ENCODE measurements at regions not wholly inside any gene's neighbourhood (a gene's known extent, or its start where the extent isn't known, plus 50 kb on each side); places are given as distances from the start of the nearest gene placed in this dataset.

DNA sequence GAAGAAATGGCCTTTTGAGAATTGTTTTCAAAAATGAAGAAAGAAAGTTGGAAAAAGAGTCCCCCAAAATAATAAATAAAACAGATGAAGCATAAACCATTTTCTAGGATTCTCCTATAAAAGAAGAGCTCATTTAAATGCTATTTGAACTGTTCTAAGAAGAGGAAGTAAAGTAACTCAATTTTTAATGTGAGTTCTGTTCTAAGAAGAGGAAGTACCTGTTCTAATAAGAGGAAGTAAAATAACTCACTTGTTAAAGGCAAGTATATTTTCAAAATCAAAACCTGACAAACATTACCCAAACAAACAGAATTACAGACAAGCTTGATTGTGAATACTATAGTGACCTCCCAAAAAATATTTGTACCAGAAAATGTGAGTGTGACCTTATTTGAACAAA lies 1326.3 kb downstream of the C4orf33 start:
- Histone ChIP-seq H2BK20ac (ENCODE audit: low read depth, low read length) (no peak overlapping the region), H3K23ac (ENCODE audit: low read depth, low read length) (no peak overlapping the region), H3K14ac (replicated peaks; ENCODE audit: low read depth, low read length) (no peak overlapping the region), H4K20me1 (ENCODE audit: insufficient read depth, low read length) (no peaks in the 10 kb centered on the region), H4K8ac (ENCODE audit: low read depth in 2 of 2, low read length in 2 of 2) (no peak overlapping the region), H4K5ac (ENCODE audit: low read depth, low read length) (no peak overlapping the region), H3K4me1 (ENCODE audit: control insufficient read depth, insufficient read depth, low read length) (no peaks in the 10 kb centered on the region), H2BK5ac (ENCODE audit: low read depth, low read length, poor library complexity, severe bottlenecking) (no peak overlapping the region), H3K79me1 (ENCODE audit: low read depth in 1 of 2, low read length in 2 of 2) (no peaks in the 10 kb centered on the region), H3K56ac (ENCODE audit: extremely low read depth, insufficient read depth, low read length) (no peak overlapping the region), H2BK120ac (ENCODE audit: low read depth, low read length) (no peak overlapping the region), H3K18ac (ENCODE audit: low read depth, low read length) (no peak overlapping the region), H2AFZ (replicated peaks; ENCODE audit: low read length, poor library complexity) (no peak overlapping the region), H2AK5ac (ENCODE audit: low read depth, low read length) (no peak overlapping the region), H3K27me3 (ENCODE audit: control insufficient read depth, insufficient read depth, low read length) (no peaks in the 10 kb centered on the region), H3K9ac (ENCODE audit: low read depth, low read length) (no peak overlapping the region), H3K4ac (ENCODE audit: low read depth, low read length) (no peak overlapping the region), H3K36me3 (ENCODE audit: control insufficient read depth, insufficient read depth, low read length) (no peaks in the 10 kb centered on the region), H3K9me3 (ENCODE audit: control insufficient read depth, insufficient read depth, low read length) (no peaks in the 10 kb centered on the region), H2BK15ac (ENCODE audit: low read depth, low read length) (no peak overlapping the region), H3K4me3 (ENCODE audit: insufficient read depth, low read depth, low read length) (no peak overlapping the region), H3K4me2 (ENCODE audit: low read depth, low read length) (no peak overlapping the region), H3K9me1 (ENCODE audit: insufficient read depth, low read length) (no peaks in the 10 kb centered on the region), H2AK9ac (replicated peaks; ENCODE audit: low read depth, low read length, poor library complexity) (no peak overlapping the region), H3K27ac (ENCODE audit: insufficient read depth, low read length) (no peak overlapping the region), H4K91ac (ENCODE audit: insufficient read depth, low read depth, low read length) (no peak overlapping the region)
- DNase-seq (no peak), ATAC-seq (ENCODE audit: low read depth) (no peak)
- dilution Hi-C loops (cut with HindIII; ENCODE audit: low sequenced_read_pairs, unreplicated experiment) (no loop called here), intact Hi-C loops (cut with micrococcal nuclease) (no loop called here), in situ Hi-C loops (cut with MboI; ENCODE audit: low sequenced_read_pairs) (no loop called here)
- BruUV-seq (replicated peaks), result no TSS peak
- TF ChIP-seq, protein P1, sequence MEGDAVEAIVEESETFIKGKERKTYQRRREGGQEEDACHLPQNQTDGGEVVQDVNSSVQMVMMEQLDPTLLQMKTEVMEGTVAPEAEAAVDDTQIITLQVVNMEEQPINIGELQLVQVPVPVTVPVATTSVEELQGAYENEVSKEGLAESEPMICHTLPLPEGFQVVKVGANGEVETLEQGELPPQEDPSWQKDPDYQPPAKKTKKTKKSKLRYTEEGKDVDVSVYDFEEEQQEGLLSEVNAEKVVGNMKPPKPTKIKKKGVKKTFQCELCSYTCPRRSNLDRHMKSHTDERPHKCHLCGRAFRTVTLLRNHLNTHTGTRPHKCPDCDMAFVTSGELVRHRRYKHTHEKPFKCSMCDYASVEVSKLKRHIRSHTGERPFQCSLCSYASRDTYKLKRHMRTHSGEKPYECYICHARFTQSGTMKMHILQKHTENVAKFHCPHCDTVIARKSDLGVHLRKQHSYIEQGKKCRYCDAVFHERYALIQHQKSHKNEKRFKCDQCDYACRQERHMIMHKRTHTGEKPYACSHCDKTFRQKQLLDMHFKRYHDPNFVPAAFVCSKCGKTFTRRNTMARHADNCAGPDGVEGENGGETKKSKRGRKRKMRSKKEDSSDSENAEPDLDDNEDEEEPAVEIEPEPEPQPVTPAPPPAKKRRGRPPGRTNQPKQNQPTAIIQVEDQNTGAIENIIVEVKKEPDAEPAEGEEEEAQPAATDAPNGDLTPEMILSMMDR (conservative IDR thresholded peaks at IDR 0.05; ENCODE audit: low read depth, low read length), result no peak
- TF ChIP-seq MAZ (IDR thresholded peaks at IDR 0.05; ENCODE audit: borderline replicate concordance, low read depth, low read length) (no peak), RAD21 (IDR thresholded peaks at IDR 0.05; ENCODE audit: low read length) (no peak)
- TF ChIP-seq, protein P2, sequence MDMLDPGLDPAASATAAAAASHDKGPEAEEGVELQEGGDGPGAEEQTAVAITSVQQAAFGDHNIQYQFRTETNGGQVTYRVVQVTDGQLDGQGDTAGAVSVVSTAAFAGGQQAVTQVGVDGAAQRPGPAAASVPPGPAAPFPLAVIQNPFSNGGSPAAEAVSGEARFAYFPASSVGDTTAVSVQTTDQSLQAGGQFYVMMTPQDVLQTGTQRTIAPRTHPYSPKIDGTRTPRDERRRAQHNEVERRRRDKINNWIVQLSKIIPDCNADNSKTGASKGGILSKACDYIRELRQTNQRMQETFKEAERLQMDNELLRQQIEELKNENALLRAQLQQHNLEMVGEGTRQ (IDR thresholded peaks at IDR 0.05; ENCODE audit: low read depth, low read length), result no peak
- ChIA-PET CTCF (no interaction called here), POLR2A (ENCODE audit: unreplicated experiment) (no interaction called here)

Data from IMR-90 (cell line).